ENCODE measurements at regions not wholly inside any gene's neighbourhood (a gene's known extent, or its start where the extent isn't known, plus 50 kb on each side); places are given as distances from the start of the nearest gene placed in this dataset.
A peak's percentile ranks its signal among the peaks of the same experiment; 100 is the strongest.

DNA sequence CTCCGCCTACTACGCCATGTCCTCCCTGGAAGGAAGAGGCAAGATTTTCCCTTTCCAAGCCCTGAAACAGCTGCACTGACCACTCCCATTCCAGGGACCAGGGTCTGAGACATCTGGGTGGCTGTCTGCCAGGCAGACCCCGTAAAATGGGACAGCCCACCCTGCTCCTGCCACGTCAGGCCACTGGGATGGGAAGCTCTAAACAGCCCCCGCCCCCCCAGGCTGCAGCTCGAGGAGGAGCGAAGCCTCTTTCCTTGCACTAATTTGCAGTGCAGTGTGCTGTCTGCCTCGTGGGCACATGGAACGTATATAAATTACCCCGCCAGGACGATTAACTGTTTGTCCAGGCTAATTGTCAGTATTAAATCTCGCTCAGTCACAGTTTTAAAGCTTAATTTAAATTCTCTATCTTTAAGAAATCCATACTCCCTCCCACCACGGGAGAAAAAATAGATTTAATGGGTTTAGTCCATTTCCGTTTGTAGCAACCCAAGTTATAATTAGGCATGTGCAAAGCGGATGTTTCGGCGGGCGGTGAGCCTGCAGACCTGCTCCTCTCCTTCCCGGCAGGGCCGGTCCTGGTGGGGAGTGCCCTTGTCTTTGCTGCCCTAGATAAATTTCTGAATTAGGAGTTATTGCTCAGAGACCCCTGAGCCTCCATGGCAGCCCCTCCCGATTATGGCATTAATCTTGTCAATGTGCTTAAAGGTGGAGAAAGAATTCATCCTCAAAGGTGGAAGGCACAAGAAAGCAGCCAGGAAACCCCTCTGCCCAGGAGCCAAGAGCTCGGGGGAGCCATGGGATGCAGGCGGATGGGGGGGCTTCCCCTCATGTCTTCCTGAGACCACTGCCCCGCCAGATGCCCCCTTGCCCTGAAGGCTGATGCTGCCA lies 268.0 kb upstream of the TNRC6C start:
- Mint-ChIP-seq H3K9me3 (no peaks in the 10 kb centered on the region), H3K4me3 (no peak overlapping the region), H3K36me3 (no peaks in the 10 kb centered on the region), H3K27me3 (peaks cover 6% of the 10 kb centered on the region), H3K27ac (no peak overlapping the region), H3K4me1 (ENCODE audit: low read depth) (peaks cover 32% of the 10 kb centered on the region)
- DNase-seq: peak; percentile 41
- POLR2A ChIA-PET: no interaction called here
- intact Hi-C loops (cut with micrococcal nuclease): no loop called here
- CTCF ChIA-PET: interaction anchor here (0.9 to 1.6 kb wide), 2 partner anchors 46 to 148 kb away, joined by 4 to 5 read pairs; no protein-coding TSS in a partner anchor

DNA sequence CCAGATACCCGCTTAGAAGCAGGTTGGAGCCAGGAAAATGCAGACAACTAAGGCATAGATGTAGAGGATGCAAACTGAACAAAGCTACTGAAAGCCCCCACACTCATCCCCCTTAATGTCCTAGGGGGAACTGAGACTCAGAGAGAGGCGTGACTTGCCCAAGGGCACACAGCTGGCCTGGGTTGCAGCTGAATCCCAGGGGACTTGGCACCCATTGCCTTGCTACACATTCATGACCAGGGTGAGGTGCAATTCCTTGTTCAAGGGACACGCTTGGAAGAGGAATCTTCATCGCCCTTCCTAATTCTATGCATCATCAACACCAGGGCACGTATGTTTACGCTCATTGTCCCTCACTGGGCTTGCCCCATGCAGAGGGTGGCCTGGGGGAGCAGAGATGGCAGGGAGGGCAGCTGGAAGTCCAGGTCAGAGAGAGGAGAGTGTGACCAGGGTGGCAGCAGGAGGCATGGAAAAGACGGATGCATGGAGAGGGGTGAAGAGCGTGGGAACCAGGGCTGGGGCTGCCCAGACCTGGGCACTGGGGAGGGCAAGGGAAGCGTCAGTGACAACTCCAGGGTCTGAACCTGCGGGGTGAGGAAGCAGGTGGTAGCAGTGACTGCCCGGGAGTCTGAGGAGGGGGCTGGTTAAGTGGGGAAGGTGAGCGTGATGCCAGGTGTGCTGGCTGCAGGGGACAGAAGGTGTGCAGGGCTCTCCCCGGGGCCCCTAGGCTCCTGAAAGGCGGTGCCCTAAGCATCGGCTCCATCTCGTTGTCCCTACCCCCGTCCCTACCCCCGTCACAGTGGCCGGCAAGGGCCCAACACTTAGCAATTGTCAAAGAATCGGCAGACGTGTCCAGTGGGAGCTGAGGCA lies 267.1 kb upstream of the TNRC6C start:
- Mint-ChIP-seq H3K27me3 (peaks cover 13% of the 10 kb centered on the region), H3K4me1 (ENCODE audit: low read depth) (peaks cover 34% of the 10 kb centered on the region), H3K36me3 (no peaks in the 10 kb centered on the region), H3K27ac (no peak overlapping the region), H3K4me3 (no peak overlapping the region), H3K9me3 (no peaks in the 10 kb centered on the region)
- ChIA-PET POLR2A (no interaction called here), CTCF (interaction anchor here (0.9 to 1.6 kb wide), 3 partner anchors 46 to 163 kb away, joined by 4 to 5 read pairs (median 4); no protein-coding TSS in a partner anchor)
- intact Hi-C loops (cut with micrococcal nuclease): loop anchor here (1.0 kb wide), 1 partner anchor 24 kb away; no protein-coding TSS in a partner anchor
- DNase-seq: no peak

DNA sequence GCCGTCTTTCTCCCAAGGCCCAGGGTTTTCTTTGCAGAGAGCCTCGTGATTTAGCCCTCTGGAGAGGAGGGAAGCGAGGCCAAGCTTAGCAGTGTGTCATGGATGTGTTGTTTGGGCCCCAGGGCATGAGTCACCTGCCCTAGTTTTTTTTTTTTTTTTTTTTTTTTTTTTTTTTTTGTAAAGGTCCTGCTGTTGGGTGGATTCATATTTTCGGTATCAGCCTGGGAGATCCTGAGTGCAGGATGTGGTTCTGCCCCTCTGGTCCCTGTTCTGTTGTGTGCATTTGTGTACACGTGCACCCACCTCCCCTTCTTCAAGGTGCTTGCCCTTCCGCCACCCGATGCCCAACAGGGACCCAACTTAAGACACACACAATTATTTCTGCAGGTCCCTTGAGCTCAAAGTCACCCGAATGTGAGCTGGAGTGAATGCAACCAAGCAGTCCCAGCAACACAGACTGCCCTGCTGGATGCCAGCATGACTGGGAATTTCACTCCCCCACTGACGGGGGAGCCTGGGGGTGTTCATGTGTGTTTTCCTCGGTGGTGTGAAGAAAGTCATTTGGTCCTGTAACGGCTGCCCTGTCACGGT lies 265.8 kb upstream of the TNRC6C start:
- Mint-ChIP-seq H3K4me3 (peak overlapping the region; percentile 26), H3K27me3 (peaks cover 13% of the 10 kb centered on the region), H3K9me3 (no peaks in the 10 kb centered on the region), H3K27ac (no peak overlapping the region), H3K36me3 (no peaks in the 10 kb centered on the region), H3K4me1 (ENCODE audit: low read depth) (peaks cover 35% of the 10 kb centered on the region)
- POLR2A ChIA-PET: interaction anchor here (0.6 kb wide), 1 partner anchor 82 kb away, joined by 3 read pairs; no protein-coding TSS in a partner anchor
- CTCF ChIA-PET: interaction anchor here (1.6 kb wide), 1 partner anchor 164 kb away, joined by 4 read pairs; no protein-coding TSS in a partner anchor
- DNase-seq: peak; percentile 45
- intact Hi-C loops (cut with micrococcal nuclease): loop anchor here (1.0 kb wide), 1 partner anchor 25 kb away; no protein-coding TSS in a partner anchor

DNA sequence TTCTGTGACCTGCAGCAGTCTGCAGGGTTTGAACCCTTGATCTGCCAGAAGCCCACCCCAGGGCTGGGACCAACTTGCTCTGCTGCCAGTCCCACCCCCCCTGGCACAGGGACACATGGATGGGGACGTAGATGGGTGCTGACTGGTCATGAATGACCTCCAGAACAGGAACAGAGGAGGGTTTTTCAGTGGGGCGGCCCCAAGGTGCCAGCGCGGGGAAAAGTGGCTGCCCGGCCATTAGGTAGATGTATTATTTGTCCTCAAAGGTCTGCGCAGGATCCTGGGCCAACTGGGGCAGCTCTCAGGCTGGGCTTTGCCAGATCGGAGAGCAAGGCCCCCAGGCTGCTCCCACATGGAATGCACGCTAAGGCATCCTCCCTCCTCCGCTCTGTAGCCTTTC lies 265.2 kb upstream of the TNRC6C start:
- DNase-seq: no peak
- no peaks in the 10 kb centered on the region for H3K36me3 Mint-ChIP-seq
- H3K4me3 Mint-ChIP-seq: no peak overlapping the region
- H3K27me3 Mint-ChIP-seq: peaks cover 13% of the 10 kb centered on the region
- intact Hi-C loops (cut with micrococcal nuclease): no loop called here
- no peaks in the 10 kb centered on the region for H3K9me3 Mint-ChIP-seq
- POLR2A ChIA-PET: interaction anchor here (0.6 kb wide), 1 partner anchor 82 kb away, joined by 3 read pairs; no protein-coding TSS in a partner anchor
- CTCF ChIA-PET: interaction anchor here (1.6 kb wide), 1 partner anchor 165 kb away, joined by 4 read pairs; no protein-coding TSS in a partner anchor
- H3K27ac Mint-ChIP-seq: no peak overlapping the region
- H3K4me1 Mint-ChIP-seq (ENCODE audit: low read depth): peaks cover 35% of the 10 kb centered on the region

- ChIA-PET POLR2A (no interaction called here), CTCF (no interaction called here)
- Mint-ChIP-seq H3K27me3 (peaks cover 13% of the 10 kb centered on the region), H3K27ac (no peak overlapping the region), H3K4me3 (no peak overlapping the region), H3K36me3 (no peaks in the 10 kb centered on the region), H3K4me1 (ENCODE audit: low read depth) (peaks cover 35% of the 10 kb centered on the region), H3K9me3 (no peaks in the 10 kb centered on the region)
- no peak for DNase-seq
- intact Hi-C loops (cut with micrococcal nuclease): no loop called here
Measured at GRCh38 chr17:77693776-77694175, 264.7 kb upstream of the TNRC6C start.

DNA sequence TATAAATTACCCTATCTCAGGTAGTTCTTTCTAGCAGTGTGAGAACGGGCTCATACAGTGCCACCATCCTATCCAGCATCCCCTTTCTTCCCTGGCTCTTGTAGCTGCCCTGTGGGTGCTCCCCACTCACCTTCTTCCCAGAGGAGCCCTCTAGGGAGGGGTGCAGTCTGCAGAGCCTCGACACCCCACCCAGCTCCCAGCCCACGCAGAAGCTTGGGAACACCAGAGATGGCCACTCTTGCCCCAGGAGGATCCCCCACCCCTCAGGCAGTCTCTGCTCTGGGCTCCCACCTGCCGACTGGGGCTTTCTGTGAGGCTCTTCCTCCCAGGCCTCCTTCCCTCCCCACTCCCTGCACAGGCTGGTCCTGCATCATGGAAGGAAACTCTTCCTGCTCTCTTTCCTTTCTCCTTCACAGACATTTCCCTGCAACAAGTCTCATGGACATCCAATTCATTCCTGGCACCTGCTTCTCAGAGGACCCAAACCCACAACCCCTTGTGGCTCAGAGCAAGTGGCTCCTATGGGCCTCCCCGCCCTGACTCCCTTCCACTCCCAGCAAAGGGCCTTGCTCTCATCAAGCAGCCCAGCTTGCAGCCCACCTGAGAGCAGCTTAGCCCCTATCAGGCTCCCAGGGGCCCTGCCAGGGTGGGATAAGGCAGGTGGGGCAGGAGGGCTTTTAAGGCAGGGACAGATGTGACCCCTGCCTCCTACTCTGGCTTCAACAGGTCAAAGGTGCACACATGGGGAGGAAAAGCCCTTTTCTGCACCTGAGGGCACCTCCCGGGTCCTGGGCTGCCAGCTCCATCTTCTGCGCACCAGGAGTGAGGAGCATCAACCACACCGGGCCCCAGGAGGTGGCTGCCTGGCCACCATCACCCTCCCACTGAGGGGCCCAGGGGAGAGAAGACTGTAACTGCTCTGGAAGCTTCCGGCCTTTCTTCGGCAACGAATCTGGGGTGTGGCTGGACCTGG lies 263.8 kb upstream of the TNRC6C start:
- no peak for DNase-seq
- H3K36me3 Mint-ChIP-seq: no peaks in the 10 kb centered on the region
- no peak overlapping the region for H3K4me3 Mint-ChIP-seq
- H3K27me3 Mint-ChIP-seq: peaks cover 15% of the 10 kb centered on the region
- POLR2A ChIA-PET: no interaction called here
- CTCF ChIA-PET: no interaction called here
- H3K4me1 Mint-ChIP-seq (ENCODE audit: low read depth): peaks cover 35% of the 10 kb centered on the region
- H3K9me3 Mint-ChIP-seq: no peaks in the 10 kb centered on the region
- intact Hi-C loops (cut with micrococcal nuclease): no loop called here
- no peak overlapping the region for H3K27ac Mint-ChIP-seq

- intact Hi-C loops (cut with micrococcal nuclease): no loop called here
- Mint-ChIP-seq H3K4me1 (ENCODE audit: low read depth) (peaks cover 32% of the 10 kb centered on the region), H3K27ac (no peak overlapping the region), H3K9me3 (no peaks in the 10 kb centered on the region), H3K27me3 (peaks cover 15% of the 10 kb centered on the region), H3K36me3 (no peaks in the 10 kb centered on the region), H3K4me3 (no peak overlapping the region)
- no peak for DNase-seq
- POLR2A ChIA-PET: no interaction called here
- CTCF ChIA-PET: no interaction called here
Measured at GRCh38 chr17:77695386-77695785, 263.1 kb upstream of the TNRC6C start.

DNA sequence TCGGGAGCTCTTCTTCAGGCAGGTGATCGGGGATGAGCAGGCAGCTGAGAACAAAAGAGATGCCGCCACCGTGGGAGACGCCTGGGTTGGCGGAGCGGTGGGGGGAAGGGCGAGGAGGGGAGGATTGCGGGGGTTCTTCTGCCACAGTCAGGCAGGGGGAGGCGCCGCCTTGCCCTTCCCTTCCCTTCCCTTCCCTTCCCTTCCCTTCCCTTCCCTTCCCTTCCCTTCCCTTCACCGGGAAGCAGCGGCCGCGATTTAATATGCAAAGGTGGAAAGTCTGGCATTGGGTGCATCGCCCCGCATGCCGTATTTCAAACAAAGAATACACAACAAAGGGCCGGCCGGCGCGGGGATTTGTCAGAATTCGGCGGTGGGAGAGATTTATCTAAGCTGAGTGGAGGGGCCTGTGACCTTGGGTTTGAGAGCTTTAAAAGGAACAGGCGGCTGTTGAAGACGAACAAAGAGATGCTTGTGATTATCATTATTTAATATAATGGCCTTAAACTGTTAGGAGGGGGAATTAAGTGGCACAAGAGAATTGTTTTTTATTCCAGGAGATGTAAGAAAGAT lies 262.3 kb upstream of the TNRC6C start:
- H3K36me3 Mint-ChIP-seq: no peaks in the 10 kb centered on the region
- H3K4me1 Mint-ChIP-seq (ENCODE audit: low read depth): peaks cover 24% of the 10 kb centered on the region
- H3K4me3 Mint-ChIP-seq: no peak overlapping the region
- CTCF ChIA-PET: no interaction called here
- intact Hi-C loops (cut with micrococcal nuclease): no loop called here
- DNase-seq: no peak
- H3K27ac Mint-ChIP-seq: no peak overlapping the region
- POLR2A ChIA-PET: interaction anchor here (0.6 kb wide), 1 partner anchor 31 kb away, joined by 3 read pairs; no protein-coding TSS in a partner anchor
- peaks cover 4% of the 10 kb centered on the region for H3K9me3 Mint-ChIP-seq
- H3K27me3 Mint-ChIP-seq: peaks cover 15% of the 10 kb centered on the region

DNA sequence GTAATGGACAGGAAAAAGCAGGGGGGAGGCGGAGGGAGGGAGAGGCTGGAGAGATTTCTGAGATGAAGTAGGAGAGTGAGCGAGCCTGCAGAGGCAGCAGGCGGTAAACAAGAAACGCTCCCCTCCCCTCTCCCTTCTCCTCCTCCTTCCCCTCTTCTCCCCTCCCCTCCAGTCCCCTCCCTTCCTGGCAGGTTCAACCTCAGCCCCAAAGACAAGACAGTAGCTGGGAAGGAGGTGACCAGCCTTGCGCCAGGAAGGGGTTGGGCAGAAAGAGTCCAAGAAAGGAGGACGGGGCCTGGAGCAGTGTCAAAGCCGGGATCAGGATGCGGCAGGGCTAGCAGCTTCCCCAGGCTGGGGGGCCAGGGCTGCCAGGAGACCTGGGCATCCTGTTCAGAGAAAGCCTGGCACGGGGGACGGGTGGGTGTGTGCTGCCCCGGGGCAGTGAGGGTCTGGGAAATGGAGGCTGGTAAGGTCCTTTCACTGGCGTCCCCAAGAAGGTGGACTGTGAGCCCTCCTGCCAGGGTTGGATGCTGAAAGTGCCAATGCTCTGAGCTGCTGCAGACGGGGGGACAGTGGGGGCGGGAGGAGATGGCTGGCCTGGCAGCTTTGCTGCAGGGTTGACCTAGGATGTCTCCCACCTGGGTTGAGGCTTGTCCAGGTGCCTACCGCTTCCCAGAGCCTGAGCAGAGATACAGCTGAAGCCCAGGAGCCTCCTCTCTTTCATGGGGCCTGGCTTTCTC lies 261.6 kb upstream of the TNRC6C start:
- intact Hi-C loops (cut with micrococcal nuclease): no loop called here
- Mint-ChIP-seq H3K4me3 (no peak overlapping the region), H3K27ac (no peak overlapping the region), H3K4me1 (ENCODE audit: low read depth) (peaks cover 18% of the 10 kb centered on the region), H3K36me3 (peaks cover 5% of the 10 kb centered on the region), H3K9me3 (peaks cover 10% of the 10 kb centered on the region), H3K27me3 (peaks cover 15% of the 10 kb centered on the region)
- POLR2A ChIA-PET: no interaction called here
- DNase-seq: no peak
- CTCF ChIA-PET: interaction anchor here (0.7 kb wide), 1 partner anchor 296 kb away, joined by 3 read pairs; no protein-coding TSS in a partner anchor

DNA sequence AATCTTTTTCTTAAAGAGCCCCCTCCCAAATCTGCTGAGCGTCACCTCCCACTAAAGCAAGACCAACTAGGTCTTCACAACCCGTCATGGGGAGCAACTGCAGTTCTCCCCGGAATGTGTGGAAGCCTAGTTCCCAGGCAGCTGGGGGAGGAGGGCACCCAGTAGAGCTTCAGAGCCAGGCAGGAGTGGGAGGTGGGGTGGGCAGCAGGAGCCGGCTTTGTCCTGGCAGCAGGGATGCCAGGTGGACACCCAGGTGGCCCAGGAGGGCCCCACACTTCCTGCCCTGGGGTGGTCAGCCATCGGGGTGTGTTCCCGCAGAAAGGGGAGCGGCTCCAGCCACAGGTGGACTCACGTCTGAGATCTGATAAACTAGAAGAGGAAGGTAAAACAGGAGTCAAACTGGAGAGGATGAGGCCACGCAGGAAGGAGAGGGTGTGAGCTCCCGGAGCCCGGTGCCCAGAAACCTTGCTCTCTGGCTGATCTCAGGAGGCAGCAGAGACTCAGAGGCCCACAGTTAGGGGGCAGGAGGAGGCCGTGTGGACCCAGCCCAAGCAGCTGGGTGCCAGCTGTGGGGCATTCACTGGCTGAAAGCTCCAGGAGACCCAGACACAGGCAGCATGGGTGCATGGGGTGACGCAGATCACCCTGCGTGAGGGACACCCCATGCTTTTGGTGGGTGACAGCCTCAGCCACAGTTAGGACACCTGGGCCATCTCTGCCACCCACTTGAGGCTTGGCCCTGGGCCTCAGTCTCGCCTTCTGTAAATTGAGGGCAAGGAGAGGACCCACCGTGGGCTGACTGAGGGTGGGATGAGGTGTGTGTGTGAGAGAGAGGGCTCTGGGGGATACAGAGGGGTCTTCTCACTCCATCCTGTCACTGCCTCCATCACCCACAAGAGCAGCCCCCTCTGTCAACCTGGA lies 260.8 kb upstream of the TNRC6C start:
- H3K36me3 Mint-ChIP-seq: peaks cover 12% of the 10 kb centered on the region
- intact Hi-C loops (cut with micrococcal nuclease): no loop called here
- ChIA-PET CTCF (no interaction called here), POLR2A (no interaction called here)
- DNase-seq: no peak
- peaks cover 17% of the 10 kb centered on the region for H3K9me3 Mint-ChIP-seq
- no peak overlapping the region for H3K4me3 Mint-ChIP-seq
- H3K27ac Mint-ChIP-seq: no peak overlapping the region
- H3K27me3 Mint-ChIP-seq: peaks cover 15% of the 10 kb centered on the region
- H3K4me1 Mint-ChIP-seq (ENCODE audit: low read depth): peaks cover 12% of the 10 kb centered on the region
